ENCODE measurements at regions not wholly inside any gene's neighbourhood (a gene's known extent, or its start where the extent isn't known, plus 50 kb on each side); places are given as distances from the start of the nearest gene placed in this dataset.

DNA sequence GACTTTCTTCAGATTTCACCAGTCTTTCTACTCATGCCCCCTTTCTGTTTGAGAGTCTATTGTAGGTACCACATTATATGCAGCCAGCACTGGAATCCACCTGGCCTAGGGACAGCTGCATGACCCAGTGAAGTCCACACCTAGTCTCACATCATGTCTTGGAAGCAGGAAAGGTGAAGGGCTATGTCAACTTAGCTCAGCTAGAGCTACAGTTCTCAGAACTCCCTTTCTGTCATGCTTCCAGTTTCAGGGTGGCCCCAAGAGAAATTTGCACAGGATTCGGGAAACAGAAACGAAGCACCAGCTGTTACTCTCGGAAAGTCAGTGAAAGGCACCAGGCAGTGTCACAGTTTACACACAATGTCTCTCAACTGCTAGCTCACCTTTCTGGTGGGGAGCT lies 51.6 kb upstream of the NLRP1 start:
- no peak for TF ChIP-seq POLR2AphosphoS5 (IDR thresholded peaks at IDR 0.05; ENCODE audit: low read depth, low read length)
- TF ChIP-seq SIN3A (IDR thresholded peaks at IDR 0.05; ENCODE audit: borderline replicate concordance, insufficient read depth, low read length): no peak
